Stimulated activated naive CD4-positive, alpha-beta T cell treated with Interleukin-2 at 50 U/mL for 16 hours (primary cell): ENCODE measurements at regions not wholly inside any gene's neighbourhood (a gene's known extent, or its start where the extent isn't known, plus 50 kb on each side); places are given as distances from the start of the nearest gene placed in this dataset.

Experiments
- DNase-seq: peaks from one replicate; lab custom pipeline; 2025; lab: John Stamatoyannopoulos, UW

GRCh38 chr5:42351956-42352355 lies 71.3 kb upstream of the GHR start:
- no peak for DNase-seq

DNA sequence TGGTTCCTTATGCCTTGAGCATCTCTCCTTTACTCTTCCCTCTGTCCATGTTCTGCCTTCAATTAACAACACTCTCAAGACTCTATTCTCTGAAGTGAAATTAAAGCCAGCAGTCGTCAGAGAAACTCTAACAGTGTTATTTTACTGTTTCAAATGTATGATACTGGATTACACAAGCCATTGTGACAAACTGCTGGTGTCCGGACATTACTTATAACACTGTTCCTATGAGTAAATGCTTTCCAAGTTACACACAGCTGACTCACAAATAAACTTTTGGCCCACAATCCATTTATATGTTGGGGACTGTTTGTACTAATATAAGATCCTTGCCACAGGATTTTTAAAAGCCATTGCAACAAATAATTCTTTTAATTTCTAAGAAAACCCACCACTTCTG lies 63.2 kb upstream of the GHR start:
- no peak for DNase-seq

GRCh38 chr5:42360616-42361314 lies 62.5 kb upstream of the GHR start:
- DNase-seq = no peak

DNA sequence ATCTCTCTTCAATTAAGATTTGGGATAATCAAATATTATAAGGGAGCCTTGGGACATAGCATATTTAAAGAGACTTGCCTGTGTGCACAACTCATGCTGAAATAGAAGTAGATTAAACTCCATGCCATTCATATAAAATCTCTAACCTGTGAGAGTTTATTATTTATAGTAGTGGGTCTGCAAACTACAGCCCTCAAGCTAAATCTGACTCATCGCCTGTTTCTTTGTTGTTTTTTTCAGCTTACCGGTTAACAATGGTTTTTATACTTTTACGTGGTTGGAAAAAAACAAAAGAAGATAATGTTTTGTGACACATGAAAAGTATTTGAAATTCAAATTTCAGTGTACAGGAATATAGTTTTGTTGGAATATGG lies 61.9 kb upstream of the GHR start:
- DNase-seq = no peak

- no peak for DNase-seq
Observed at GRCh38 chr5:42366051-42366450, 57.2 kb upstream of the GHR start.
